ENCODE measurements at regions not wholly inside any gene's neighbourhood (a gene's known extent, or its start where the extent isn't known, plus 50 kb on each side); places are given as distances from the start of the nearest gene placed in this dataset.

GRCh38 chr16:5736209-5736930, 638.8 kb upstream of the EEF2KMT start:
- H3K4me3 ChIP-seq (ENCODE audit: low read length in 3 of 3), result no peak overlapping the region
- peaks cover 0 to 2% (median 2%) of the 10 kb centered on the region in 3 donors for H3K9me3 ChIP-seq (ENCODE audit: control insufficient read depth in 3 of 3, low read length in 3 of 3)
- no peak overlapping the region for H3K27ac ChIP-seq (ENCODE audit: low read depth, low read length)
- no peak overlapping the region for H3K9ac ChIP-seq (ENCODE audit: low read depth in 1 of 3, low read length in 3 of 3)
- H3K27me3 ChIP-seq (ENCODE audit: control insufficient read depth in 3 of 3, insufficient read depth in 3 of 3, low read length in 3 of 3), result no peaks in the 10 kb centered on the region
- no peaks in the 10 kb centered on the region for H3K36me3 ChIP-seq (ENCODE audit: control insufficient read depth in 3 of 3, insufficient read depth in 3 of 3, low read length in 3 of 3)
- no peaks in the 10 kb centered on the region for H3K4me1 ChIP-seq (ENCODE audit: control insufficient read depth in 3 of 3, insufficient read depth in 3 of 3, low read length in 3 of 3)

GRCh38 chr16:5735444-5735843, 637.8 kb upstream of the EEF2KMT start:
- H3K9ac ChIP-seq (ENCODE audit: low read depth in 1 of 3, low read length in 3 of 3), result no peak overlapping the region
- H3K27ac ChIP-seq (ENCODE audit: low read depth, low read length), result no peak overlapping the region
- H3K36me3 ChIP-seq (ENCODE audit: control insufficient read depth in 3 of 3, insufficient read depth in 3 of 3, low read length in 3 of 3), result no peaks in the 10 kb centered on the region
- H3K27me3 ChIP-seq (ENCODE audit: control insufficient read depth in 3 of 3, insufficient read depth in 3 of 3, low read length in 3 of 3), result no peaks in the 10 kb centered on the region
- no peaks in the 10 kb centered on the region for H3K4me1 ChIP-seq (ENCODE audit: control insufficient read depth in 3 of 3, insufficient read depth in 3 of 3, low read length in 3 of 3)
- peaks cover 0 to 2% (median 2%) of the 10 kb centered on the region in 3 donors for H3K9me3 ChIP-seq (ENCODE audit: control insufficient read depth in 3 of 3, low read length in 3 of 3)
- H3K4me3 ChIP-seq (ENCODE audit: low read length in 3 of 3), result no peak overlapping the region

- Histone ChIP-seq H3K4me3 (ENCODE audit: low read length in 3 of 3) (no peak overlapping the region), H3K27ac (ENCODE audit: low read depth, low read length) (no peak overlapping the region), H3K9me3 (ENCODE audit: control insufficient read depth in 3 of 3, low read length in 3 of 3) (no peaks in the 10 kb centered on the region), H3K9ac (ENCODE audit: low read depth in 1 of 3, low read length in 3 of 3) (no peak overlapping the region), H3K27me3 (ENCODE audit: control insufficient read depth in 3 of 3, insufficient read depth in 3 of 3, low read length in 3 of 3) (no peaks in the 10 kb centered on the region), H3K4me1 (ENCODE audit: control insufficient read depth in 3 of 3, insufficient read depth in 3 of 3, low read length in 3 of 3) (no peaks in the 10 kb centered on the region), H3K36me3 (ENCODE audit: control insufficient read depth in 3 of 3, insufficient read depth in 3 of 3, low read length in 3 of 3) (no peaks in the 10 kb centered on the region)
Measured at GRCh38 chr16:5730783-5731182, 633.2 kb upstream of the EEF2KMT start.

- Histone ChIP-seq H3K27ac (ENCODE audit: low read depth, low read length) (no peak overlapping the region), H3K9ac (ENCODE audit: low read depth in 1 of 3, low read length in 3 of 3) (no peak overlapping the region), H3K36me3 (ENCODE audit: control insufficient read depth in 3 of 3, insufficient read depth in 3 of 3, low read length in 3 of 3) (no peaks in the 10 kb centered on the region), H3K4me3 (ENCODE audit: low read length in 3 of 3) (no peak overlapping the region), H3K4me1 (ENCODE audit: control insufficient read depth in 3 of 3, insufficient read depth in 3 of 3, low read length in 3 of 3) (no peaks in the 10 kb centered on the region), H3K27me3 (ENCODE audit: control insufficient read depth in 3 of 3, insufficient read depth in 3 of 3, low read length in 3 of 3) (no peaks in the 10 kb centered on the region), H3K9me3 (ENCODE audit: control insufficient read depth in 3 of 3, low read length in 3 of 3) (no peaks in the 10 kb centered on the region)
Measured at GRCh38 chr16:5722116-5722619, 624.6 kb upstream of the EEF2KMT start.

GRCh38 chr16:5715155-5715554, 617.6 kb upstream of the EEF2KMT start:
- no peaks in the 10 kb centered on the region for H3K4me1 ChIP-seq (ENCODE audit: control insufficient read depth in 3 of 3, insufficient read depth in 3 of 3, low read length in 3 of 3)
- no peak overlapping the region for H3K27ac ChIP-seq (ENCODE audit: low read depth, low read length)
- H3K9ac ChIP-seq (ENCODE audit: low read depth in 1 of 3, low read length in 3 of 3), result no peak overlapping the region
- no peaks in the 10 kb centered on the region for H3K27me3 ChIP-seq (ENCODE audit: control insufficient read depth in 3 of 3, insufficient read depth in 3 of 3, low read length in 3 of 3)
- no peak overlapping the region for H3K4me3 ChIP-seq (ENCODE audit: low read length in 3 of 3)
- H3K9me3 ChIP-seq (ENCODE audit: control insufficient read depth in 3 of 3, low read length in 3 of 3), result peaks cover 0 to 4% (median 0%) of the 10 kb centered on the region in 3 donors
- H3K36me3 ChIP-seq (ENCODE audit: control insufficient read depth in 3 of 3, insufficient read depth in 3 of 3, low read length in 3 of 3), result no peaks in the 10 kb centered on the region

- no peaks in the 10 kb centered on the region for H3K27me3 ChIP-seq (ENCODE audit: control insufficient read depth in 3 of 3, insufficient read depth in 3 of 3, low read length in 3 of 3)
- H3K36me3 ChIP-seq (ENCODE audit: control insufficient read depth in 3 of 3, insufficient read depth in 3 of 3, low read length in 3 of 3), result no peaks in the 10 kb centered on the region
- no peak overlapping the region for H3K4me3 ChIP-seq (ENCODE audit: low read length in 3 of 3)
- peaks cover 0 to 4% (median 2%) of the 10 kb centered on the region in 3 donors for H3K9me3 ChIP-seq (ENCODE audit: control insufficient read depth in 3 of 3, low read length in 3 of 3)
- no peak overlapping the region for H3K9ac ChIP-seq (ENCODE audit: low read depth in 1 of 3, low read length in 3 of 3)
- no peaks in the 10 kb centered on the region for H3K4me1 ChIP-seq (ENCODE audit: control insufficient read depth in 3 of 3, insufficient read depth in 3 of 3, low read length in 3 of 3)
- no peak overlapping the region for H3K27ac ChIP-seq (ENCODE audit: low read depth, low read length)
Measured at GRCh38 chr16:5709889-5710288, 612.3 kb upstream of the EEF2KMT start.

- H3K9ac ChIP-seq (ENCODE audit: low read depth in 1 of 3, low read length in 3 of 3), result no peak overlapping the region
- H3K4me1 ChIP-seq (ENCODE audit: control insufficient read depth in 3 of 3, insufficient read depth in 3 of 3, low read length in 3 of 3), result no peaks in the 10 kb centered on the region
Measured at GRCh38 chr16:5706211-5706610, 608.6 kb upstream of the EEF2KMT start.

GRCh38 chr16:5704271-5704670, 606.7 kb upstream of the EEF2KMT start:
- peaks cover 2 to 4% (median 4%) of the 10 kb centered on the region in 3 donors for H3K9me3 ChIP-seq (ENCODE audit: control insufficient read depth in 3 of 3, low read length in 3 of 3)
- no peak overlapping the region for H3K27ac ChIP-seq (ENCODE audit: low read depth, low read length)
- H3K36me3 ChIP-seq (ENCODE audit: control insufficient read depth in 3 of 3, insufficient read depth in 3 of 3, low read length in 3 of 3), result no peaks in the 10 kb centered on the region
- no peaks in the 10 kb centered on the region for H3K4me1 ChIP-seq (ENCODE audit: control insufficient read depth in 3 of 3, insufficient read depth in 3 of 3, low read length in 3 of 3)
- no peaks in the 10 kb centered on the region for H3K27me3 ChIP-seq (ENCODE audit: control insufficient read depth in 3 of 3, insufficient read depth in 3 of 3, low read length in 3 of 3)
- no peak overlapping the region for H3K4me3 ChIP-seq (ENCODE audit: low read length in 3 of 3)
- H3K9ac ChIP-seq (ENCODE audit: low read depth in 1 of 3, low read length in 3 of 3), result no peak overlapping the region

More at GRCh38 chr16:5706211-5706610, 608.6 kb upstream of the EEF2KMT start:
- no peak overlapping the region for H3K4me3 ChIP-seq (ENCODE audit: low read length in 3 of 3)
- H3K27ac ChIP-seq (ENCODE audit: low read depth, low read length), result no peak overlapping the region
- H3K27me3 ChIP-seq (ENCODE audit: control insufficient read depth in 3 of 3, insufficient read depth in 3 of 3, low read length in 3 of 3), result no peaks in the 10 kb centered on the region
- H3K36me3 ChIP-seq (ENCODE audit: control insufficient read depth in 3 of 3, insufficient read depth in 3 of 3, low read length in 3 of 3), result no peaks in the 10 kb centered on the region
- peaks cover 2 to 4% (median 2%) of the 10 kb centered on the region in 3 donors for H3K9me3 ChIP-seq (ENCODE audit: control insufficient read depth in 3 of 3, low read length in 3 of 3)

GRCh38 chr16:5693426-5693825, 595.8 kb upstream of the EEF2KMT start:
- Histone ChIP-seq H3K36me3 (ENCODE audit: control insufficient read depth in 3 of 3, insufficient read depth in 3 of 3, low read length in 3 of 3) (no peaks in the 10 kb centered on the region), H3K4me1 (ENCODE audit: control insufficient read depth in 3 of 3, insufficient read depth in 3 of 3, low read length in 3 of 3) (no peaks in the 10 kb centered on the region), H3K27ac (ENCODE audit: low read depth, low read length) (no peak overlapping the region), H3K9me3 (ENCODE audit: control insufficient read depth in 3 of 3, low read length in 3 of 3) (no peaks in the 10 kb centered on the region), H3K4me3 (ENCODE audit: low read length in 3 of 3) (no peak overlapping the region), H3K27me3 (ENCODE audit: control insufficient read depth in 3 of 3, insufficient read depth in 3 of 3, low read length in 3 of 3) (no peaks in the 10 kb centered on the region), H3K9ac (ENCODE audit: low read depth in 1 of 3, low read length in 3 of 3) (no peak overlapping the region)

GRCh38 chr16:5681966-5682365, 584.4 kb upstream of the EEF2KMT start:
- H3K4me3 ChIP-seq (ENCODE audit: low read length in 3 of 3), result no peak overlapping the region
- H3K27ac ChIP-seq (ENCODE audit: low read depth, low read length), result no peak overlapping the region
- H3K9me3 ChIP-seq (ENCODE audit: control insufficient read depth in 3 of 3, low read length in 3 of 3), result no peaks in the 10 kb centered on the region
- H3K9ac ChIP-seq (ENCODE audit: low read depth in 1 of 3, low read length in 3 of 3), result no peak overlapping the region
- no peaks in the 10 kb centered on the region for H3K27me3 ChIP-seq (ENCODE audit: control insufficient read depth in 3 of 3, insufficient read depth in 3 of 3, low read length in 3 of 3)
- no peaks in the 10 kb centered on the region for H3K4me1 ChIP-seq (ENCODE audit: control insufficient read depth in 3 of 3, insufficient read depth in 3 of 3, low read length in 3 of 3)
- H3K36me3 ChIP-seq (ENCODE audit: control insufficient read depth in 3 of 3, insufficient read depth in 3 of 3, low read length in 3 of 3), result no peaks in the 10 kb centered on the region
